Left lobe of liver (tissue), 2 donors: ENCODE measurements at regions not wholly inside any gene's neighbourhood (a gene's known extent, or its start where the extent isn't known, plus 50 kb on each side); places are given as distances from the start of the nearest gene placed in this dataset.
"Not testable (repeated sequence)": the region's sequence is repeated elsewhere in the genome, so short reads cannot be mapped to it uniquely, and the experiment has no call there.

Experiments
- ATAC-seq: fragments of 200-7000 bp; cut with Tn5 transposase; one replicate; pipeline ENCODE4 v1.9.1; 2020; ENCODE audit warnings: mild to moderate bottlenecking, moderate library complexity
- DNase-seq: peaks from one replicate; pipeline ENCODE4 v3.0.0-alpha.2; 2020; ENCODE audit warnings: low spot score
- donor health status: DM: no; HTN: no; CAD: no; lungs with moderate emphysema.
- donor health status: DM: no; HTN: yes; CAD: no.

DNA sequence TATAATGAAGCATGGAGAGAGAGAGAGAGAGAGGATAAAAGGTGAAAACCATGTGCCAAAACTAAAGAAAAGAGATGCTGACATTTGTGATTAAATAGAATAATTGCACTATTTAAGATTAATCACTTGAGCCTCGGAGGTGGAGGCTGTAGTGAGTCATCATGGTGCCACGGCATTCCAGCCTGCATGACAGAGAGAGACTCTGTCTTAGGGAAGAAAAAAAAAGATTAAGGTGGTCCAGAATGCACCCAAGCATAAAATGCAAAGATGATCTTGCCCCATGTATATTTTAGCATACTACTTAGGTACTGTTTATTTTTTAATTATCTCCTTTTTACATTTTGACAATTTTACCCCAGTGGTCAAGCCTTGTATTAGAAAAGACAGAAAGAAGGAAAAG lies 742.5 kb downstream of the SPATA31A1 start:
- DNase-seq, ATAC-seq: not testable (repeated sequence)

DNA sequence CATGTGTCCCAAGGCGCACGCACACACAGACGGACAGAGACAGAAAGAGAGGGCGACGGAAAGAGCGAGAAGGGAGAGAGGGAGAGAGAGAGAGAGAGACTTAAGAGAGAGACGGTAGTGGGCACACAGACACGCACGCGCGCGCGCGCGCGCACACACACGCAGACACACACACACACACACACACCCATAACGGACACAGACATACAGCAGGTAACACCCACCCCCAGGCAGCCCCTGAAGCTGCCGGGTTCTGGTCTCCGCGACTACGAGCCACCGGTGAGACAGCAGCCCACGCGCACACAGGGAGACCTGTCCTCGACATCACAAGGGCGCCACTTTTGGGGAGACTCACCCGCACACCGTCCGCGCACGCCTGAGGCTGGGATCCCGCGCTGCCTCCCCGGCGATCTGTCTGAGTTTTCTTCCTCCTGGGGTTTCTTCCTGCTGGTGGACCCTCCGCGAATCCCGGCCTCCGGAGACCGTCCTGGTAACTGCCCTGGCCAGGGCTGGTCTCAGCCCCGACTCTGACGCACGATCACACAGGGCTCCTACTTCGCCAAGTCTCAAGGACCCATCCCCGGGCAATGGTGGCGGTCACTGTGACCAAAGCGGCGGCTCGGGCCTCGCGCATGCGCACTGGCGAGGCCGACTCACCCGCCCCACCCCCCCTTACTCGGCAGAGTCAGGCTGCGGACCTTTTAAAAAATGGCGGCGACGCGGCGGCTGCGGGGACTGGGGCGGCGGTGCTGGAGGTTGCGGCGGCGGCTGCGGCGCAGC lies 750.7 kb downstream of the SPATA31A1 start:
- DNase-seq (peak; percentile 45), ATAC-seq (peak; percentile 60)

DNA sequence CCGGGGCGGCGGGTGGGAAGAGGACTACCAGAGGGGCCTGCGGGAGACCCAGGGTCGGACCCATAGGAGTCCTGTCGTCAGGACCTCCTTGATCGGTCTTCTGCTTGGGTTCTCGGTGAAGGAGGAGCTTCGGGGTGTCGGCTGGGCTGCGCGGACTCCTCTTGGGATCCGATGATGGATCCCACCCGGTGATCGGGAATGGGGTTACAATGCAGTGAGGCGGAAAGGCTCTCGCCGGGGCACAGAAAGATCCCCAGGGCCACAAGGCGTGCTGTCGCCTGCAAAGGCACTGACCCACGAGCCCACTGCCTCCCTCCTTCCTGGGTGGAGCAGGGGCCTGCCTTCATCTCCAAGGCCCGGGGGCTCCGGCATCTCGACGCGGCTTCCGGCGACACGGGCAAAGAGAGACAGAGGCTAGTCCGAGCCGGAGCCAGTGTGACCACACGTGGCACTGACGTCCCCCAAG lies 751.3 kb downstream of the SPATA31A1 start:
- not testable (repeated sequence) for DNase-seq, ATAC-seq

DNA sequence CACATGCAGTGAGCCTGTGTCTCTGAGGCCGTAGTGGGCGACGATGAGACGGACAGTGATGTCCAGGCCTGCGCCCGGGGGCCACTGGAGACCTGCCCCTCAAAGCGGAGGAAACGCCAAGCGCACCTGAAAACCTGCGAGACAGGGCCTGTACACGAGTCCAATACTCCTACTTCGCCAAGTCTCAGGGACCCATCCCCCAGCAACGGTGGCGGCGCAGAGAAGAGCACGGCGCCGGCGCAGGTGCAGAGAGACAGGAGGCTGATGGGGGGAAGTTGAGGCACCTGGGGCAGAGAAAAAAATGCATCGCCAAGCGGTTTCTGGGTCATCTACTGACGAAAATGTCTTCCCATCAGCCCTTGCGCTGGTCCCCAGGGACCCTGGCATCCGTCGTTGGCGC lies 751.8 kb downstream of the SPATA31A1 start:
- not testable (repeated sequence) for ATAC-seq, DNase-seq

- ATAC-seq, DNase-seq: not testable (repeated sequence)
Observed at GRCh38 chr9:40108465-40108864, 753.0 kb downstream of the SPATA31A1 start.

GRCh38 chr9:40110751-40111150 lies 755.3 kb downstream of the SPATA31A1 start:
- ATAC-seq, DNase-seq: not testable (repeated sequence)

DNA sequence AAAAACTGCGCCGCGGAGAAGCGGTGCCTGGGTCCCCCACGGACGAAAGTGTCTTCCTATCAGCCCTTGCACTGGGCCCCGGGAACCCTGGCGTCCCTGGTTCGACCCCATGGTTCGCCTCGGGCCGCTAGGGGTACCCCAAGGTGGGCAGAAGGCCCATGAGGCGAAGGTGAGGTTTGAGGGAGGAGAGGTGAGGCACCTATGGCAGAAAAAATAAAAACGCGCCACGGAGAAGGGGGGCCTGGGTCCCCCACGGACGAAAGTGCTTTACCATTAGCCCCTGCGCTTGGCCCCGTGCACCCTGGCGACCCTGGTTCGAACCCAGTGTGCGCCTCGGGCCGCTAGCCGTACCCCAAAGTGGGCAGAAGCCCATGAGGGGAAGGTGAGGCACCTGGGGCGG lies 756.1 kb downstream of the SPATA31A1 start:
- DNase-seq, ATAC-seq: not testable (repeated sequence)

DNA sequence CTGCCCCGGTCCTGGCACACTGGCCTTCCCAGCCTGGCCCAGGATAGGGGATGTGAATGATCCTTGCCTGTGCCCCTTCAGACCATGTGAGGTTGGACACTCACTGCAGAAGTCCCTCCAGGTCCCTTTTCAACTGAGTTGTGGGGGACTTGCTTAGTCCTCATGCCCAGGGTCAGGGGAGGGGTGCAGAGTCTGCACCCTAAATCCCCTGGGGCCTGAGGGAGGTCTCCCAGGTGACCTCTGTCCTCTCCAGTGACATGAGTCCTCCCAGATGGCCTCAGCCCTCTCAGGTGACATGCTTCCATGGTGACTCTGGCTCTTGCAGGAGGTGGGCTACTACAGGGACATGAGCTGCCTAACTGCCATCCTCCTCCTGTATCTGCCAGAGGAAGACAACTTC lies 775.1 kb downstream of the SPATA31A1 start:
- not testable (repeated sequence) for ATAC-seq, DNase-seq

DNA sequence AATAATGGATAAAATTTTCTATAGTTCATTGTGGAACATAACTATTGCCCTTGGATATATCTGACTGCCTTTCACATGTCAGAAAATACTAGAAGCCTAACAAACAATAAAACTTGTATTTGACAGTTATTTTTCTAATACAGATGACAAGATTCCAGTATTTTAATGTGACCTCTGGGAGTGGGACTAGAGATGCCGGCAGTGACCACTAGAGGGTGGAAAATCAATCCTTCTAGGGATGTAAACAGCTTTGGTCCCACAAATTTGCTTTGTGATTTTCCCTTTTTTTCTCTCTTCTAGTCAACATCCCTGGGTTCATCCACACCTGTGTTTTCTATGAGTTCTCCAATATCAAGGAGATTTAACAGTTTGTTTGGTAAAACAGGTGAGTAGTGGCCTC lies 813.7 kb downstream of the SPATA31A1 start:
- ATAC-seq = peak; percentile 69
- DNase-seq = not testable (repeated sequence)

- not testable (repeated sequence) for DNase-seq, ATAC-seq
Observed at GRCh38 chr9:40173316-40173715, 817.8 kb downstream of the SPATA31A1 start.

GRCh38 chr9:40174035-40174434 lies 818.6 kb downstream of the SPATA31A1 start:
- not testable (repeated sequence) for DNase-seq, ATAC-seq

DNA sequence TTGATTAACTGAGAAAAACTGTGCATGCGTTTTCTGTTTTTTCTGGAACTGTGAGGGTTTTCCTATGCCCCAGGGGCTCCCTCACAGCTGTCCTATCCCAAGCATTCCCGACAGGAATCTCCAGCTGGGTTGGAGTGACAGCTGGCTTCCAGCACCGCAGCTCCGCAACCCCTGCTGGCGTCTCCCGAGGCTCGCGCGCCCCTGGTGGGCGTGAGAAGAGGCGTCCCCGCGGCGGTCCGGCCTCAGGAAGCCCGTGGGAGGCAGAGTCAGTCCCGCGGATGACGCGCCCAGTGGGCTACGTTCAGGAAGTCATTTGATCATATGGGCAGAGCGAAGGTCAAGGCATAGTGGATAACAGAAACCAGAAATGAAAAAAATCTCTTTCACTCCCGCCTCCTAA lies 821.9 kb downstream of the SPATA31A1 start:
- DNase-seq, ATAC-seq: not testable (repeated sequence)

- DNase-seq, ATAC-seq: not testable (repeated sequence)
Observed at GRCh38 chr9:40191403-40191802, 835.9 kb downstream of the SPATA31A1 start.

- not testable (repeated sequence) for ATAC-seq
Observed at GRCh38 chr9:40192162-40192561, 836.7 kb downstream of the SPATA31A1 start.

DNA sequence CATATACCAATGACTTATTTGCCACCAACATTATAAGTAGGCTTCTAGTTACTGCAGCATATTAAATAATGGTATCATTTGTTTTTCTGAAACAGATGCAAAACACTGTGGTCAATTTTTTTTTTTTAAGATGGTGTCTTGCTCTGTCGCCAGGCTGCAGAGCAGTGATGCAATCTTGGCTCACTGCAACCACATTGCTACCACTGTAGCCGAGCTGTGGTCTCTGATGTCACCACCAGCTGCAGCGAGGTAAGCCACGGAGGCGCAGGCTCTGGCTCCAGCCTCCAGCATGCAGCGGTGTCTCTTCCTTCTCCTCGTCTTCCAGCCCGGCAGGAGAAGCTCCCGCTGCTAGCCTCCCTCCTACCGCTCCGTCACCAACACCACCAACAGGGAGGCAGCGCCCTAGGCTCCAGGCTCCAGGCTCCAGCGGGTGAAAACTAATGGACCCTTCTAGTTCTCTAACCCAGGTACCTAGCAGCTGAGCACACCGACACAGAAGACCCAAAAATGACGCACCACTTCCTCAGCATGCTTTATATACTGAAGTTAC lies 840.8 kb downstream of the SPATA31A1 start:
- not testable (repeated sequence) for DNase-seq, ATAC-seq

More at GRCh38 chr9:40192162-40192561, 836.7 kb downstream of the SPATA31A1 start:
- not testable (repeated sequence) for DNase-seq

DNA sequence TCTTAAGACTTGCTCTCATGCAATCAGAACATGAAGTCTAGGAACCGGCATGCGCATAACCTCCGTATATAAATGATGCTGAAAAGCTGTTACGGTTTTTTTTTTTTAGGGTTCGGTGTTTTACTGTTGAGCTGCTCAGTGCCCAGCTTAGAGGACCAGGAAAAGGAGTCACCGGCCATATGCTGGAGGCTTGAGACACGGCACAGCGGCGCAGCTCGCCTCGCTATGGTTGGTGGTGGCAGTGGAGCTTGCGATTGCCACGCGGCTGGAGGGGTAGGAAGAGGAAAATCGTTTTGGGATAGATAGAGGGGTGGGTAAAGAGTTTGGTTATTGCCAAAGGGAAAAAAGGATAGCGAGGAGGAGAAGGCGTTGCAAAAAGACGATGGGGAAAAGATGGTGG lies 841.3 kb downstream of the SPATA31A1 start:
- not testable (repeated sequence) for DNase-seq, ATAC-seq

GRCh38 chr9:40221596-40222233 lies 866.2 kb downstream of the SPATA31A1 start:
- not testable (repeated sequence) for DNase-seq, ATAC-seq

GRCh38 chr9:40222617-40223200 lies 867.2 kb downstream of the SPATA31A1 start:
- ATAC-seq = peak; percentile 67
- peak; percentile 56 for DNase-seq

DNA sequence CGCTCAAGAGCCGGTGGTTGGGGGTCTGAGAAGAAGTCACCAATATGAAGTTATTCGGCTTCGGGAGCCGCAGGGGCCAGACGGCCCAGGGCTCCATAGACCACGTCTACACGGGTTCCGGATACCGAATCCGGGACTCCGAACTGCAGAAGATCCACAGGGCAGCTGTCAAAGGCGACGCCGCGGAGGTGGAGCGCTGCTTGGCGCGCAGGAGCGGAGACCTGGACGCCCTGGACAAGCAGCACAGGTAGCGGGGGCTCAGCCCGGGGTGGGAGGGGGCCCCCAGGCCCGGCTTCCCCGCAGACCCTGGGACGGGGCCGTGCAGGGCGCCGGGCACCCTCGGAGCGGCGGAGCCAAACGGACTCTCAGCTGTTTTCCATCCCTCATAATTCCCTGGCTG lies 867.9 kb downstream of the SPATA31A1 start:
- DNase-seq = peak; percentile 48
- ATAC-seq = not testable (repeated sequence)
